ENCODE measurements at regions not wholly inside any gene's neighbourhood (a gene's known extent, or its start where the extent isn't known, plus 50 kb on each side); places are given as distances from the start of the nearest gene placed in this dataset.

GRCh38 chr1:195789321-195789720 is 818.9 kb downstream of the KCNT2 start:
- no peak for ATAC-seq (ENCODE audit: poor library complexity)
- no peak for DNase-seq
- intact Hi-C loops (cut with DNase I): no loop called here

- no peak for DNase-seq
- intact Hi-C loops (cut with DNase I): no loop called here
- ATAC-seq (ENCODE audit: poor library complexity): no peak
These were observed 819.5 kb downstream of the KCNT2 start for GRCh38 chr1:195788721-195789120.

GRCh38 chr1:195785830-195786229 is 822.4 kb downstream of the KCNT2 start:
- intact Hi-C loops (cut with DNase I): no loop called here
- DNase-seq: no peak
- no peak for ATAC-seq (ENCODE audit: poor library complexity)

GRCh38 chr1:195773931-195774330 is 834.3 kb downstream of the KCNT2 start:
- no peak for ATAC-seq (ENCODE audit: poor library complexity)
- DNase-seq: no peak
- intact Hi-C loops (cut with DNase I): no loop called here

GRCh38 chr1:195769461-195769860 is 838.8 kb downstream of the KCNT2 start:
- ATAC-seq (ENCODE audit: poor library complexity): no peak
- intact Hi-C loops (cut with DNase I): no loop called here
- no peak for DNase-seq

- ATAC-seq (ENCODE audit: poor library complexity): no peak
- intact Hi-C loops (cut with DNase I): no loop called here
- DNase-seq: no peak
These were observed 839.3 kb downstream of the KCNT2 start for GRCh38 chr1:195768936-195769335.

GRCh38 chr1:195768377-195768776 is 839.9 kb downstream of the KCNT2 start:
- ATAC-seq (ENCODE audit: poor library complexity): no peak
- intact Hi-C loops (cut with DNase I): no loop called here
- no peak for DNase-seq

- intact Hi-C loops (cut with DNase I): no loop called here
- DNase-seq (no peak), ATAC-seq (ENCODE audit: poor library complexity) (no peak)
These were observed 841.5 kb downstream of the KCNT2 start for GRCh38 chr1:195766709-195767108.

- no peak for ATAC-seq (ENCODE audit: poor library complexity)
- intact Hi-C loops (cut with DNase I): no loop called here
These were observed 843.1 kb downstream of the KCNT2 start for GRCh38 chr1:195765099-195765498.

GRCh38 chr1:195763907-195764374 is 844.3 kb downstream of the KCNT2 start:
- ATAC-seq (ENCODE audit: poor library complexity) (no peak), DNase-seq (no peak)
- intact Hi-C loops (cut with DNase I): no loop called here

More at GRCh38 chr1:195765099-195765498, 843.1 kb downstream of the KCNT2 start:
- DNase-seq: no peak

GRCh38 chr1:195763146-195763906 is 844.9 kb downstream of the KCNT2 start:
- ATAC-seq (ENCODE audit: poor library complexity): no peak

GRCh38 chr1:195761104-195761503 is 847.1 kb downstream of the KCNT2 start:
- no peak for ATAC-seq (ENCODE audit: poor library complexity)
- intact Hi-C loops (cut with DNase I): no loop called here
- no peak for DNase-seq

More at GRCh38 chr1:195763146-195763906, 844.9 kb downstream of the KCNT2 start:
- intact Hi-C loops (cut with DNase I): no loop called here
- peak; percentile 26 for DNase-seq

GRCh38 chr1:195756109-195756508 is 852.1 kb downstream of the KCNT2 start:
- intact Hi-C loops (cut with DNase I): no loop called here

GRCh38 chr1:195754874-195755273 is 853.4 kb downstream of the KCNT2 start:
- no peak for ATAC-seq (ENCODE audit: poor library complexity)
- intact Hi-C loops (cut with DNase I): no loop called here

More at GRCh38 chr1:195756109-195756508, 852.1 kb downstream of the KCNT2 start:
- ATAC-seq (ENCODE audit: poor library complexity) (no peak), DNase-seq (no peak)

GRCh38 chr1:195754303-195754702 is 853.9 kb downstream of the KCNT2 start:
- intact Hi-C loops (cut with DNase I): no loop called here
- ATAC-seq (ENCODE audit: poor library complexity): no peak
- DNase-seq: no peak

More at GRCh38 chr1:195754874-195755273, 853.4 kb downstream of the KCNT2 start:
- DNase-seq: no peak

- DNase-seq (no peak), ATAC-seq (ENCODE audit: poor library complexity) (no peak)
- intact Hi-C loops (cut with DNase I): no loop called here
These were observed 859.3 kb downstream of the KCNT2 start for GRCh38 chr1:195748969-195749368.

GRCh38 chr1:195745189-195746010 is 862.8 kb downstream of the KCNT2 start:
- no peak for ATAC-seq (ENCODE audit: poor library complexity)

GRCh38 chr1:195744256-195744655 is 864.0 kb downstream of the KCNT2 start:
- ATAC-seq (ENCODE audit: poor library complexity) (no peak), DNase-seq (no peak)
- intact Hi-C loops (cut with DNase I): no loop called here

More at GRCh38 chr1:195745189-195746010, 862.8 kb downstream of the KCNT2 start:
- intact Hi-C loops (cut with DNase I): no loop called here
- DNase-seq: no peak

- DNase-seq (no peak), ATAC-seq (ENCODE audit: poor library complexity) (no peak)
- intact Hi-C loops (cut with DNase I): no loop called here
These were observed 867.4 kb downstream of the KCNT2 start for GRCh38 chr1:195740862-195741261.

All from Right ventricle myocardium superior (tissue), 1 donor.